ENCODE measurements at regions not wholly inside any gene's neighbourhood (a gene's known extent, or its start where the extent isn't known, plus 50 kb on each side); places are given as distances from the start of the nearest gene placed in this dataset.

- no peak for DNase-seq (ENCODE audit: low read depth in 1 of 2, low spot score in 2 of 2)
- no peak overlapping the region for H4K91ac ChIP-seq (replicated peaks; ENCODE audit: insufficient read length, low read length)
- H3K4ac ChIP-seq (replicated peaks; ENCODE audit: insufficient read length, low read depth, low read length), result no peak overlapping the region
- no peaks in the 10 kb centered on the region for H4K20me1 ChIP-seq (replicated peaks in 1 of 2; ENCODE audit: control insufficient read depth in 1 of 2, insufficient read depth in 2 of 2, low read length in 2 of 2)
- FAIRE-seq, result no peak
- no peak overlapping the region for H2BK20ac ChIP-seq (ENCODE audit: low read length)
- CTCF ChIA-PET (ENCODE audit: partially characterized antibody), result interaction anchor here (0.5 kb wide), 1 partner anchor 527 kb away, joined by 3 read pairs; no protein-coding TSS in a partner anchor
- no peaks in the 10 kb centered on the region for H3K9me3 ChIP-seq (ENCODE audit: insufficient read depth in 2 of 2, low read depth in 1 of 2, low read length in 1 of 2)
- no peak overlapping the region for H2AFZ ChIP-seq (ENCODE audit: low read length)
- H3K4me1 ChIP-seq (replicated peaks in 1 of 4; ENCODE audit: control insufficient read depth in 3 of 4, insufficient read depth in 4 of 4, low read length in 3 of 4), result no peaks in the 10 kb centered on the region
- H3K4me3 ChIP-seq (ENCODE audit: extremely low read depth in 1 of 4, insufficient read depth in 2 of 4, low read depth in 3 of 4, low read length in 4 of 4), result no peak overlapping the region
- H3K4me2 ChIP-seq (ENCODE audit: insufficient read depth in 1 of 2, low read depth in 2 of 2, low read length in 2 of 2), result no peak overlapping the region
- no peak overlapping the region for H3K27ac ChIP-seq (ENCODE audit: low read depth, low read length)
- H3K9ac ChIP-seq (replicated peaks in 1 of 4; ENCODE audit: extremely low read depth in 1 of 4, low read depth in 3 of 4, low read length in 3 of 4), result no peak overlapping the region
- POLR2A ChIA-PET (ENCODE audit: partially characterized antibody), result no interaction called here
- H2BK120ac ChIP-seq (replicated peaks; ENCODE audit: low read depth, low read length), result no peak overlapping the region
- 49% methylated on average over 2 of the region's 2 CpGs; no CpG with 5 or more reads in 1 of the 2 experiments for WGBS, 2 experiments (ENCODE audit: extremely low coverage in 1 of 2, insufficient coverage in 1 of 2, insufficient read length in 1 of 2, insufficient replicate concordance in 2 of 2, low coverage in 1 of 2, low lambda C conversion rate in 2 of 2, missing lambda C conversion rate in 1 of 2)
- no peaks in the 10 kb centered on the region for H3K36me3 ChIP-seq (ENCODE audit: control insufficient read depth in 2 of 4, insufficient read depth in 4 of 4, low read length in 3 of 4)
- H4K5ac ChIP-seq (ENCODE audit: insufficient read length, low read depth, low read length), result no peak overlapping the region
- H3K18ac ChIP-seq (ENCODE audit: extremely low read depth, low read length), result no peak overlapping the region
- H2BK5ac ChIP-seq (ENCODE audit: low read depth, low read length), result no peak overlapping the region
- no peak overlapping the region for H2BK15ac ChIP-seq (ENCODE audit: low read length)
- no peak overlapping the region for H3K56ac ChIP-seq (replicated peaks; ENCODE audit: insufficient read length, low read depth, low read length)
- H3K79me2 ChIP-seq (ENCODE audit: control insufficient read depth in 1 of 2, insufficient read depth in 2 of 2, low read length in 2 of 2), result no peaks in the 10 kb centered on the region
- no peak overlapping the region for H3K23ac ChIP-seq (ENCODE audit: insufficient read length)
- no peak overlapping the region for H4K8ac ChIP-seq (ENCODE audit: extremely low read depth, insufficient read depth, low read length)
- no peak overlapping the region for H3K14ac ChIP-seq (ENCODE audit: insufficient read length)
- no peaks in the 10 kb centered on the region for H3K27me3 ChIP-seq (replicated peaks in 1 of 4; ENCODE audit: control insufficient read depth in 3 of 4, extremely low read depth in 1 of 4, insufficient read depth in 3 of 4, low read length in 3 of 4)
- no peak overlapping the region for H2BK12ac ChIP-seq (ENCODE audit: low read depth, low read length)
- no peak overlapping the region for H2AK5ac ChIP-seq (ENCODE audit: low read depth, low read length)
- H3K79me1 ChIP-seq (ENCODE audit: low read depth, low read length), result no peaks in the 10 kb centered on the region
- H3K23me2 ChIP-seq (ENCODE audit: low read depth, low read length), result no peaks in the 10 kb centered on the region
- TF ChIP-seq TBP (IDR thresholded peaks at IDR 0.05; ENCODE audit: low read depth, low read length) (no peak), SP2 (IDR thresholded peaks at IDR 0.05; ENCODE audit: low read length) (no peak), SIRT6 (IDR thresholded peaks at IDR 0.05; ENCODE audit: low read length) (no peak), YY1 (IDR thresholded peaks at IDR 0.05; ENCODE audit: low read depth, low read length) (no peak), TAF7 (optimal IDR thresholded peaks at IDR 0.05; ENCODE audit: borderline replicate concordance, low read depth, low read length) (no peak), HDAC6 (IDR thresholded peaks at IDR 0.05; ENCODE audit: low read depth, low read length) (no peak), E2F6 (IDR thresholded peaks at IDR 0.05) (no peak), HDAC2 (IDR thresholded peaks at IDR 0.05; ENCODE audit: borderline replicate concordance in 1 of 2, low read depth in 2 of 2, low read length in 2 of 2) (no peak), MAFK (IDR thresholded peaks at IDR 0.05; ENCODE audit: low read depth, low read length) (no peak), KDM4A (IDR thresholded peaks at IDR 0.05; ENCODE audit: low read depth, low read length, severe bottlenecking) (no peak), TCF12 (IDR thresholded peaks at IDR 0.05; ENCODE audit: low read depth, low read length) (no peak), CTCF (IDR thresholded peaks at IDR 0.05; ENCODE audit: control extremely low read depth in 1 of 3, insufficient read depth in 1 of 3, low read depth in 1 of 3, low read length in 3 of 3) (no peak)
These were observed 146.8 kb downstream of the USP46 start for GRCh38 chr4:52512291-52512690.

Measured in H1 (cell line).